RWPE2 (cell line): ENCODE measurements at regions not wholly inside any gene's neighbourhood (a gene's known extent, or its start where the extent isn't known, plus 50 kb on each side); places are given as distances from the start of the nearest gene placed in this dataset.
"Not testable (repeated sequence)": the region's sequence is repeated elsewhere in the genome, so short reads cannot be mapped to it uniquely, and the experiment has no call there.

Source experiments
- ATAC-seq: fragments of 200-7000 bp; cut with Tn5 transposase; 3 replicates; pipeline ENCODE4 v1.9.1; 2021; ENCODE audit warnings: low read depth
- DNase-seq: peaks from one replicate; pipeline ENCODE4 v3.0.0-alpha.2; 2020; ENCODE audit warnings: low spot score
- H3K27ac ChIP-seq: fragments of 450-650 bp; 2 replicates; pipeline ENCODE4 v1.5.1; 2017; ENCODE audit warnings: mild to moderate bottlenecking; ENCODE audit not compliant: poor library complexity, severe bottlenecking
- H3K27me3 ChIP-seq: fragments of 250-450 bp; sonication (Bioruptor Pico); 2 replicates; pipeline ENCODE4 v1.5.1; 2021; ENCODE audit warnings: mild to moderate bottlenecking, moderate library complexity; ENCODE audit not compliant: insufficient read depth, poor library complexity, severe bottlenecking
- H3K36me3 ChIP-seq: fragments of 250-450 bp; sonication (Bioruptor Pico); 2 replicates; pipeline ENCODE4 v1.5.1; 2020; ENCODE audit warnings: low read depth, mild to moderate bottlenecking, moderate library complexity
- H3K4me1 ChIP-seq: fragments of 250-450 bp; sonication (Bioruptor Pico); 2 replicates; pipeline ENCODE4 v1.5.1; 2021; ENCODE audit warnings: mild to moderate bottlenecking, moderate library complexity; ENCODE audit not compliant: insufficient read depth, poor library complexity, severe bottlenecking
- H3K4me3 ChIP-seq: fragments of 250-450 bp; sonication (Bioruptor Pico); 2 replicates; pipeline ENCODE4 v1.5.1; 2021; ENCODE audit warnings: mild to moderate bottlenecking, moderate library complexity; ENCODE audit not compliant: severe bottlenecking
- H3K9me3 ChIP-seq: fragments of 250-450 bp; sonication (Bioruptor Pico); 2 replicates; pipeline ENCODE4 v1.5.1; 2021; ENCODE audit warnings: mild to moderate bottlenecking, moderate library complexity; ENCODE audit not compliant: severe bottlenecking
- TF ChIP-seq, protein P1 (sequence below): fragments of 450-650 bp; IDR thresholded peaks from one replicate; pipeline ENCODE4 v1.5.1; 2017; ENCODE audit warnings: mild to moderate bottlenecking, moderate library complexity; ENCODE audit not compliant: poor library complexity, severe bottlenecking

DNA sequence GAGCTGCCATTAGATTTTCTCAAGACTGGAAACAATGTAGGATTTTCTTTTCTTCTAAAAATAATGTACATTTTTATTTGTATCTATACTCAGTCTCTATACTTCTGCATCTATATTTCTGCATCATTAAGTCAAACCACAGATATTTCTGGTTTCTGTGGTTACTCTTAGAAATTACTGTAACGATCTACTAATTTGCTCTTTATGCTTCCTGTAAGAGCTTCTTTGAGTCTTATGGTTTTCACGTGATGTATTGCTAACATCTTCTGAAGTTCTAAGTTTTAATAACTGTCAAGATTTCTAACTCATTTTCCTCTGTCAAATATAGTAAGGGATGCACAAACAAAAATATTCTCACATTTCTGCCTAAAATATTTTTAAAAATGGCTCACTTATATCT is 1144.5 kb downstream of the HACE1 start:
- TF ChIP-seq, protein P1, sequence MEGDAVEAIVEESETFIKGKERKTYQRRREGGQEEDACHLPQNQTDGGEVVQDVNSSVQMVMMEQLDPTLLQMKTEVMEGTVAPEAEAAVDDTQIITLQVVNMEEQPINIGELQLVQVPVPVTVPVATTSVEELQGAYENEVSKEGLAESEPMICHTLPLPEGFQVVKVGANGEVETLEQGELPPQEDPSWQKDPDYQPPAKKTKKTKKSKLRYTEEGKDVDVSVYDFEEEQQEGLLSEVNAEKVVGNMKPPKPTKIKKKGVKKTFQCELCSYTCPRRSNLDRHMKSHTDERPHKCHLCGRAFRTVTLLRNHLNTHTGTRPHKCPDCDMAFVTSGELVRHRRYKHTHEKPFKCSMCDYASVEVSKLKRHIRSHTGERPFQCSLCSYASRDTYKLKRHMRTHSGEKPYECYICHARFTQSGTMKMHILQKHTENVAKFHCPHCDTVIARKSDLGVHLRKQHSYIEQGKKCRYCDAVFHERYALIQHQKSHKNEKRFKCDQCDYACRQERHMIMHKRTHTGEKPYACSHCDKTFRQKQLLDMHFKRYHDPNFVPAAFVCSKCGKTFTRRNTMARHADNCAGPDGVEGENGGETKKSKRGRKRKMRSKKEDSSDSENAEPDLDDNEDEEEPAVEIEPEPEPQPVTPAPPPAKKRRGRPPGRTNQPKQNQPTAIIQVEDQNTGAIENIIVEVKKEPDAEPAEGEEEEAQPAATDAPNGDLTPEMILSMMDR = no peak
- Histone ChIP-seq H3K36me3 (no peaks in the 10 kb centered on the region), H3K27me3 (no peaks in the 10 kb centered on the region), H3K4me3 (no peak overlapping the region), H3K27ac (no peak overlapping the region), H3K9me3 (peaks cover 2% of the 10 kb centered on the region), H3K4me1 (no peaks in the 10 kb centered on the region)
- ATAC-seq = no peak
- DNase-seq = no peak

DNA sequence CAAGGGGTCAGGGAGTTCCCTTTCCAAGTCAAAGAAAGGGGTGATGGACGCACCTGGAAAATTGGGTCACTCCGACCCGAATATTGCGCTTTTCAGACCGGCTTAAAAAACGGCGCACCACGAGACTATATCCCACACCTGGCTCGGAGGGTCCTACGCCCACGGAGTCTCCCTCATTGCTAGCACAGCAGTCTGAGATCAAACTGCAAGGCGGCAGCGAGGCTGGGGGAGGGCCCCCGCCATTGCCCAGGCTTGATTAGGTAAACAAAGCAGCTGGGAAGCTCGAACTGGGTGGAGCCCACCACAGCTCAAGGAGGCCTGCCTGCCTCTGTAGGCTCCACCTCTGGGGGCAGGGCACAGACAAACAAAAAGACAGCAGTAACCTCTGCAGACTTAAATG is 1150.5 kb downstream of the HACE1 start:
- not testable (repeated sequence) for H3K36me3 ChIP-seq, H3K27me3 ChIP-seq, H3K9me3 ChIP-seq, H3K4me3 ChIP-seq, DNase-seq, ATAC-seq, H3K4me1 ChIP-seq, H3K27ac ChIP-seq

DNA sequence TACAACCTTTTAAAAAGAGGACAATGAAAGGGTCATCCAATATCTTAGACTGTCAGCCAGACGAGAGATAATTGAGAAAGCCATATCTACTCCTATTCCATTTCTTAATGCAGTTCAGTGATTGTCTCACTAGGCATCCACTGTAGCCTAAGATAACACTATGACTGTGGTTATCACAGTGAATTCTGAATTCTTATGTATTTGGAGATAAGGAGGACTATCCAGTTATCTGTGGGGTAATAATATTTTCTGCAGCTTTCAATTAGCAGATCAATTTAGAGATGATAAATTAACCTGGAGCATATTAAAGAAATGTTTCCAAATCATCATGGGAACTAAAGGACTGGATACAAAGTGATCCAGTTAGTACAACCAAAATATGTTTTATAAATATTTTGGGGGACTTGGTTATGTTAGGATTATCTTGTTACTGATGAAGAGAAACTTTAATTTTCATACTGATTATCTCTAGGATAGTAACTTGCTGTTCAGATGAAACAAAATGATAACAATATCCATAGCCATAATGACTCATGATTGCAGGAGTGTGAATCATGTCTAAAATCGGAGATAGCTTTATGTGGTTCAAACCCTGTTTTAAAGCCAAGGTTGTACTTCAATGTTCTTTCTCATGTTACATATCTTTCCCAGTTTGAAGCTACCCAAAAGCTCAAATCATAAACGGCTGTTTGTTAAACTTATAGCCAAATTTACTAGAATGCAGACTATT is 1152.0 kb downstream of the HACE1 start:
- Histone ChIP-seq H3K4me3 (no peak overlapping the region), H3K27me3 (no peaks in the 10 kb centered on the region), H3K4me1 (no peaks in the 10 kb centered on the region), H3K27ac (no peak overlapping the region), H3K36me3 (no peaks in the 10 kb centered on the region), H3K9me3 (no peaks in the 10 kb centered on the region)
- ATAC-seq (no peak; the same call in 2 of the 3 replicates), DNase-seq (no peak)
- TF ChIP-seq, protein P1 = no peak

DNA sequence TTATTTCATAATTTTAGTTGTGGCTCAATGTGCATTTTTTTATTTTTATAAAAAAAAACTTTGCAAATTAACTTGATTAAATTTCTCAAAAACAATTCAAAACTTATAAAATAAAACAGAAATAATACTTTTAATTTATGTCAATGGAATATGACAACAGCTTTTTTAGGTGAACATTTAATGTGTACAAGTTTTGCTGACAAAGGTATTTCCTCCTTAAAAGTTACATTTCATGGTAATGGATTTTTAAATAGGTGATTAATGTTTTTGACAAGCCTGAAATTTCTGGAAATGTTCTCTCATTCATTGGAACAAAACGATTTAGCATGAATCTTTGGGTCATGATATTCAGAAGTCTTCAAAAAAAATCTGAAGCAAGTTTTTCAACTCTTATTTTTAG is 1160.0 kb downstream of the HACE1 start:
- peaks cover 15% of the 10 kb centered on the region for H3K27me3 ChIP-seq
- no peak overlapping the region for H3K27ac ChIP-seq
- TF ChIP-seq, protein P1 = no peak
- ATAC-seq (no peak), DNase-seq (no peak)
- no peaks in the 10 kb centered on the region for H3K4me1 ChIP-seq
- H3K4me3 ChIP-seq = no peak overlapping the region
- H3K36me3 ChIP-seq = no peaks in the 10 kb centered on the region
- H3K9me3 ChIP-seq = no peaks in the 10 kb centered on the region

DNA sequence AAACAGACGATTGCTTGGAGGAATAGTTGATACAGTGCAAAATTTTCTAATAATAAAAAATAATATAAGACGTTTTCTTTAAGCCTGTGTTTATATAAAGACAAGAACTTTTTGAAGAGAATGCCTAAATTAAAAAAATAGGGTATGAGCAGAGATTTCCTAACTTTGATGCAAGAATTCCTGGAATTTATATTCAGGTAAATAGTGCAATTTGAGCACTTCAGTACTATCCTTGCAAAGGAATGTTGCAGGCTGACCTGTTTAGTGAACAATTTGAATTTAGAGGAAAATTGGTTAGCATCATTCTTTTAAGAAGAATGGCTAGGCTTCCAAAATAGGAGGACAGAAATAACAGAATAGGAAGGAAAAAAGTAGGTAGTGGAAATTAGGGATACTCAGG is 1172.3 kb downstream of the HACE1 start:
- TF ChIP-seq, protein P1 = no peak
- DNase-seq (no peak), ATAC-seq (no peak)
- H3K27ac ChIP-seq = no peak overlapping the region
- no peaks in the 10 kb centered on the region for H3K9me3 ChIP-seq
- H3K4me1 ChIP-seq = no peaks in the 10 kb centered on the region
- H3K27me3 ChIP-seq = peaks cover 6% of the 10 kb centered on the region
- no peaks in the 10 kb centered on the region for H3K36me3 ChIP-seq
- H3K4me3 ChIP-seq = no peak overlapping the region
